ENCODE measurements at regions not wholly inside any gene's neighbourhood (a gene's known extent, or its start where the extent isn't known, plus 50 kb on each side); places are given as distances from the start of the nearest gene placed in this dataset.

DNA sequence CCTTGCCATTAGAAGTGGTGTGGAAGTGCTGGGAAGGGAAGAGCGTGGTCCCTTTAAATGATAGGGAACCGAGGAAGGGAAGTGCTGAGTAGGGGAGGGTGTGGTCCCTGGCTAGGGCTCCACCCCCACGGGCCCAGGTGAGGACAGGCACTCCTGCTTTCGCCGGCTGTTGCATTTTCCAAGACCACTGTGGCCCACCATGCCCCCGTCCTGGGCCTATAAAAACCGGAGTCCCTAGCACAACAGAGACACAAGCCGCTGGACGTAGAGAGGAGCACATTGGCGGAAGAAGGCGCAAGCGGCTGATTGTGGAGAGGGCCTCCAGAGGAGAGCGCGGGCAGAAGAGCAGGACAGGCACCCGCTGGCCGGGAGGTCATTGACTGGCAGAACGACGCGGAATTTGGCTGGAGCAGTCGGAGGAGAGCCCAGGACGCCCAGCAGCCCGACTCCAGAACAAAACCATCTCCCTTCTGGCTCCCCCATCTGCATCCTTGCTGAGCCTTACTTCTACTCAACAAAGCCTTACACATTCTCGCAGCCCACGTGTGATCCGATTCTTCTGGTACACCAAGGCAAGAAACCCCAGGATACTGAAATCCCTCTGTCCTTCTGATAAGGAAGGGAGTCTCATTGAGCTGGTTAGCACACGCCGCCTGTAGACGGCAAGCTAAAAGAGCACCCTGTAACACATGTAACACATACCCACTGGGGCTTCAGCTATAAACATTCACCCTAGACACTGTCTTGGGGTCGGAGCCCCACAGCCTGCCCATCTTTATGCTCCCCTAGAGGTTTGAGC is 146.2 kb upstream of the LYZL1 start:
- TF ChIP-seq CTCF (optimal IDR thresholded peaks at IDR 0.05 in 1 of 3, IDR thresholded peaks at IDR 0.05 in 1 of 3, conservative IDR thresholded peaks at IDR 0.05 in 1 of 3; ENCODE audit: extremely low read depth in 1 of 3, insufficient read depth in 2 of 3, low read length in 3 of 3) (no peak), EZH2 (IDR thresholded peaks at IDR 0.05; ENCODE audit: low read length) (no peak)
